ENCODE measurements at regions not wholly inside any gene's neighbourhood (a gene's known extent, or its start where the extent isn't known, plus 50 kb on each side); places are given as distances from the start of the nearest gene placed in this dataset.

- H3K9me3 Mint-ChIP-seq = no peaks in the 10 kb centered on the region
- H3K9me3 ChIP-seq (ENCODE audit: control insufficient read depth in 1 of 2, low read length in 2 of 2) = no peaks in the 10 kb centered on the region
- no peaks in the 10 kb centered on the region for H3K27me3 ChIP-seq (ENCODE audit: insufficient read depth, low read length)
- no peak overlapping the region for H3K4me3 ChIP-seq (ENCODE audit: low read length in 2 of 2)
- H3K27ac ChIP-seq (ENCODE audit: low read depth, low read length) = no peak overlapping the region
- peaks cover under 1 to 2% (median 1%) of the 10 kb centered on the region in 4 donors for H3K4me1 Mint-ChIP-seq
- no peaks in the 10 kb centered on the region for H3K36me3 ChIP-seq (ENCODE audit: insufficient read depth, low read length)
- DNase-seq = no peak
- no peaks in the 10 kb centered on the region for H3K4me1 ChIP-seq (ENCODE audit: insufficient read depth, low read length)
- intact Hi-C loops (cut with micrococcal nuclease) = no loop called here
- H3K36me3 Mint-ChIP-seq = no peaks in the 10 kb centered on the region
- no peak overlapping the region for H3K27ac Mint-ChIP-seq
- no peaks in the 10 kb centered on the region for H3K27me3 Mint-ChIP-seq
- no peak overlapping the region for H3K4me3 Mint-ChIP-seq
- ChIA-PET CTCF (ENCODE audit: partially characterized antibody) (interaction anchor here (1.0 to 14.8 kb wide), 8 partner anchors 12 to 573 kb away, joined by 3 to 677 read pairs (median 4); partner anchors contain the start of genes CCR5 and CXCR6), POLR2A (ENCODE audit: partially characterized antibody) (interaction anchor here (2.0 kb wide), 1 partner anchor 145 kb away, joined by 6 read pairs; no protein-coding TSS in a partner anchor)
Observed at GRCh38 chr3:46083956-46084355, 56.7 kb upstream of the XCR1 start.

GRCh38 chr3:46082849-46083248 lies 55.6 kb upstream of the XCR1 start:
- Mint-ChIP-seq H3K4me3 (no peak overlapping the region), H3K27me3 (no peaks in the 10 kb centered on the region), H3K9me3 (no peaks in the 10 kb centered on the region), H3K36me3 (no peaks in the 10 kb centered on the region), H3K4me1 (peaks cover 5 to 9% (median 7%) of the 10 kb centered on the region in 4 donors), H3K27ac (no peak overlapping the region)
- no peak for DNase-seq
- intact Hi-C loops (cut with micrococcal nuclease) = no loop called here
- Histone ChIP-seq H3K27ac (ENCODE audit: low read depth, low read length) (no peak overlapping the region), H3K4me1 (ENCODE audit: insufficient read depth, low read length) (peaks cover 3% of the 10 kb centered on the region), H3K4me3 (ENCODE audit: low read length in 2 of 2) (no peak overlapping the region), H3K27me3 (ENCODE audit: insufficient read depth, low read length) (no peaks in the 10 kb centered on the region), H3K36me3 (ENCODE audit: insufficient read depth, low read length) (no peaks in the 10 kb centered on the region), H3K9me3 (ENCODE audit: control insufficient read depth in 1 of 2, low read length in 2 of 2) (no peaks in the 10 kb centered on the region)
- CTCF ChIA-PET (ENCODE audit: partially characterized antibody) = interaction anchor here (0.7 to 14.8 kb wide), 5 partner anchors 13 to 290 kb away, joined by 3 to 677 read pairs (median 4); partner anchors contain the start of genes CCR5 and CXCR6
- POLR2A ChIA-PET (ENCODE audit: partially characterized antibody) = interaction anchor here (0.6 to 2.0 kb wide), 2 partner anchors 60 to 144 kb away, joined by 3 to 6 read pairs; no protein-coding TSS in a partner anchor

- H3K4me3 ChIP-seq (ENCODE audit: low read length in 2 of 2) = no peak overlapping the region
- Mint-ChIP-seq H3K27me3 (no peaks in the 10 kb centered on the region), H3K9me3 (no peaks in the 10 kb centered on the region), H3K27ac (no peak overlapping the region), H3K36me3 (no peaks in the 10 kb centered on the region), H3K4me3 (no peak overlapping the region), H3K4me1 (peaks cover 4 to 9% (median 7%) of the 10 kb centered on the region in 4 donors)
- H3K4me1 ChIP-seq (ENCODE audit: insufficient read depth, low read length) = peaks cover 3% of the 10 kb centered on the region
- H3K9me3 ChIP-seq (ENCODE audit: control insufficient read depth in 1 of 2, low read length in 2 of 2) = no peaks in the 10 kb centered on the region
- ChIA-PET CTCF (ENCODE audit: partially characterized antibody) (interaction anchor here (6.6 to 14.8 kb wide), 3 partner anchors 144 to 320 kb away, joined by 65 to 677 read pairs (median 267); partner anchors contain the start of genes CCR5 and CXCR6), POLR2A (ENCODE audit: partially characterized antibody) (interaction anchor here (0.6 to 0.9 kb wide), 2 partner anchors 61 to 143 kb away, joined by 3 read pairs; no protein-coding TSS in a partner anchor)
- H3K27me3 ChIP-seq (ENCODE audit: insufficient read depth, low read length) = no peaks in the 10 kb centered on the region
- no peak for DNase-seq
- intact Hi-C loops (cut with micrococcal nuclease) = no loop called here
- H3K27ac ChIP-seq (ENCODE audit: low read depth, low read length) = no peak overlapping the region
- H3K36me3 ChIP-seq (ENCODE audit: insufficient read depth, low read length) = no peaks in the 10 kb centered on the region
Observed at GRCh38 chr3:46082021-46082420, 54.7 kb upstream of the XCR1 start.

- H3K9me3 ChIP-seq (ENCODE audit: control insufficient read depth in 1 of 2, low read length in 2 of 2) = no peaks in the 10 kb centered on the region
- no peak overlapping the region for H3K4me3 Mint-ChIP-seq
- H3K36me3 Mint-ChIP-seq = no peaks in the 10 kb centered on the region
- H3K9me3 Mint-ChIP-seq = no peaks in the 10 kb centered on the region
- POLR2A ChIA-PET (ENCODE audit: partially characterized antibody) = interaction anchor here (0.9 to 5.4 kb wide), 4 partner anchors 16 to 142 kb away, joined by 3 to 57 read pairs (median 4); no protein-coding TSS in a partner anchor
- peak overlapping the region in 1 of 7 donors; percentile 9 for H3K27ac Mint-ChIP-seq
- CTCF ChIA-PET (ENCODE audit: partially characterized antibody) = interaction anchor here (0.7 to 14.8 kb wide), 12 partner anchors 15 to 421 kb away, joined by 3 to 677 read pairs (median 18); partner anchors contain the start of genes CCR5, CXCR6, FYCO1 and XCR1
- no peak for DNase-seq
- H3K27ac ChIP-seq (ENCODE audit: low read depth, low read length) = no peak overlapping the region
- intact Hi-C loops (cut with micrococcal nuclease) = no loop called here
- H3K36me3 ChIP-seq (ENCODE audit: insufficient read depth, low read length) = no peaks in the 10 kb centered on the region
- H3K27me3 Mint-ChIP-seq = no peaks in the 10 kb centered on the region
- peaks cover 3% of the 10 kb centered on the region for H3K4me1 ChIP-seq (ENCODE audit: insufficient read depth, low read length)
- H3K4me3 ChIP-seq (ENCODE audit: low read length in 2 of 2) = no peak overlapping the region
- H3K4me1 Mint-ChIP-seq = peaks cover 6 to 9% (median 7%) of the 10 kb centered on the region in 4 donors
- no peaks in the 10 kb centered on the region for H3K27me3 ChIP-seq (ENCODE audit: insufficient read depth, low read length)
Observed at GRCh38 chr3:46080969-46081345, 53.7 kb upstream of the XCR1 start.

- Mint-ChIP-seq H3K4me1 (peaks cover 6 to 9% (median 7%) of the 10 kb centered on the region in 4 donors), H3K4me3 (no peak overlapping the region), H3K27ac (peak overlapping the region in 1 of 7 donors; percentile 27), H3K36me3 (no peaks in the 10 kb centered on the region), H3K9me3 (no peaks in the 10 kb centered on the region), H3K27me3 (no peaks in the 10 kb centered on the region)
- H3K9me3 ChIP-seq (ENCODE audit: control insufficient read depth in 1 of 2, low read length in 2 of 2) = no peaks in the 10 kb centered on the region
- H3K4me3 ChIP-seq (ENCODE audit: low read length in 2 of 2) = no peak overlapping the region
- DNase-seq = no peak
- H3K27me3 ChIP-seq (ENCODE audit: insufficient read depth, low read length) = no peaks in the 10 kb centered on the region
- no peak overlapping the region for H3K27ac ChIP-seq (ENCODE audit: low read depth, low read length)
- POLR2A ChIA-PET (ENCODE audit: partially characterized antibody) = interaction anchor here (0.9 to 5.4 kb wide), 4 partner anchors 15 to 141 kb away, joined by 3 to 57 read pairs (median 6); partner anchors contain the start of gene CXCR6
- intact Hi-C loops (cut with micrococcal nuclease) = no loop called here
- H3K4me1 ChIP-seq (ENCODE audit: insufficient read depth, low read length) = peaks cover 3% of the 10 kb centered on the region
- H3K36me3 ChIP-seq (ENCODE audit: insufficient read depth, low read length) = no peaks in the 10 kb centered on the region
- CTCF ChIA-PET (ENCODE audit: partially characterized antibody) = interaction anchor here (0.7 to 14.8 kb wide), 16 partner anchors 8 to 421 kb away, joined by 3 to 677 read pairs (median 31); partner anchors contain the start of genes CCR5, CXCR6, FYCO1 and XCR1
Observed at GRCh38 chr3:46080124-46080968, 53.1 kb upstream of the XCR1 start.

DNA sequence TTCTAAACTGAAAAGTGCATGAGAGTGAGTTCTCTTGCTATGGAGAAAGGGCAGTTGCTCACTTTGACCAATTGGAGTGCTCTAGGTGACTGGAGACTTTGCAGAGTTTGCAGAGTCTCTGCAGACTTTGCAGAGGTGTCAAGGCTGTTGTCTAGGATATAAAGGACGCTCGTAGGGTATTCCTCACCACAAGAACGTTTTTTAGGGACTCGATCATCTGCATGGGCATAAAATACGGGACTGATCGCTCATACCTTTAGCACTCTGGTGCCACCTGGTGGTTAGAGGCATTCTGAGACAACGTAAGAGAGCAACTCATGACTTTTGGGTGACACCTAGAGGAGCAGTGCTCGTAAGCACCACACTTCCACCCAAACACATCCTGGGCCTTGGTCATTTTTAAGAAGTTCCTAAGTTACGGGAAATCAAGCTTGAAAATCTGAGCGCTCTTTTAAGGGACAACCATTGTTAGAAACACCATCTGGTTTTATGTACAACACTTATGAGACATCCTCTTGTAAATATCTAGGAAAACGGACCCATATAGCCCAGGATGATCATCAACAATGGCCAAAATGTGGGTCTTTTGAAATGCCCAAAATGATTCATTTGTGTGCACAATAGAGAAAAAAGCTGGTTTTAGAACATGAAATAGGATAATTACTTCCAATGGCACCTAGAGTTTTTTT lies 51.6 kb upstream of the XCR1 start:
- Mint-ChIP-seq H3K27ac (peak overlapping the region in 2 of 7 donors; percentile 15 to 16), H3K27me3 (no peaks in the 10 kb centered on the region), H3K4me1 (peaks cover 6 to 9% (median 8%) of the 10 kb centered on the region in 4 donors), H3K9me3 (no peaks in the 10 kb centered on the region), H3K36me3 (no peaks in the 10 kb centered on the region), H3K4me3 (peak overlapping the region in 4 of 8 donors; percentile 3 to 70 (median 51))
- CTCF ChIA-PET (ENCODE audit: partially characterized antibody) = interaction anchor here (0.6 to 14.8 kb wide), 45 partner anchors 8 to 1072 kb away, joined by 3 to 677 read pairs (median 4); partner anchors contain the start of genes CCR5, CXCR6, FYCO1 and LZTFL1
- POLR2A ChIA-PET (ENCODE audit: partially characterized antibody) = interaction anchor here (0.6 to 5.4 kb wide), 10 partner anchors 10 to 289 kb away, joined by 3 to 57 read pairs (median 4); partner anchors contain the start of genes CXCR6 and LZTFL1
- intact Hi-C loops (cut with micrococcal nuclease) = loop anchor here (1.0 to 5.0 kb wide), 9 partner anchors 114 to 568 kb away; partner anchors contain the start of genes CXCR6 and LZTFL1
- Histone ChIP-seq H3K36me3 (ENCODE audit: insufficient read depth, low read length) (no peaks in the 10 kb centered on the region), H3K9me3 (ENCODE audit: control insufficient read depth in 1 of 2, low read length in 2 of 2) (no peaks in the 10 kb centered on the region), H3K27me3 (ENCODE audit: insufficient read depth, low read length) (no peaks in the 10 kb centered on the region), H3K4me3 (ENCODE audit: low read length in 2 of 2) (no peak overlapping the region), H3K4me1 (ENCODE audit: insufficient read depth, low read length) (peaks cover 3% of the 10 kb centered on the region), H3K27ac (ENCODE audit: low read depth, low read length) (no peak overlapping the region)
- peak; percentile 85 to 88 (median 86) for DNase-seq
